ENCODE measurements at regions not wholly inside any gene's neighbourhood (a gene's known extent, or its start where the extent isn't known, plus 50 kb on each side); places are given as distances from the start of the nearest gene placed in this dataset.

DNA sequence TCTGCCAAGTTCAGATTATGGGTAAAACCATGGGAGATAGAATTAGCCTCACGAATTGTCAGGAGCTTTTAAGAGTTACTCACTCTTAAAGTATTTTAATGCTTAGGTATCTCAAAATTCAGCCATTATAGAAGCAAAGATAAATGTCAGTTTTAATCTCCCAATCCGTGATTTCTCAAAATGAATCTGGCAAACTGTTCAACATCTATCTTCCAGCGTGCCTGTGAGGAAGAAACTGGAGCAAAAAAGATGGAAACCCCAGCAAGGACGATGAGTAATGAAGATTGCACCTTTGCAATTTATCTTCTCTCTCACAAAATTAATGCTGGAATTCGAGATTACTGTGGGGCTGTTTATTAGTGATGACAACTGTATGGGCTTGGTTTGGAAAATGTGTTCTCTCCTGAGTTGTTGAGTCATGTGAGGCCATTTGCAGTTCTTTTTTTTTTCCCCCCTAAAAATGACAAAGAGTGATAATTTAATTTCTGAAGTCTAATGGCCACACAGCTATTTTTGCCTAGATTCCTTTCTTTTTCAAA, 70.5 kb downstream of the PYDC2 start:
- Histone ChIP-seq H3K9me3 (ENCODE audit: control insufficient read depth, insufficient read depth, low read depth, low read length) (peaks cover 8% of the 10 kb centered on the region), H3K27me3 (ENCODE audit: control insufficient read depth, insufficient read depth, low read length) (no peaks in the 10 kb centered on the region), H3K36me3 (ENCODE audit: control insufficient read depth, insufficient read depth, low read length) (no peaks in the 10 kb centered on the region), H3K4me3 (ENCODE audit: low read depth in 2 of 2, low read length in 2 of 2) (no peak overlapping the region), H3K27ac (ENCODE audit: low read length) (no peak overlapping the region), H3K4me1 (ENCODE audit: control insufficient read depth, insufficient read depth, low read length) (no peaks in the 10 kb centered on the region)
- intact Hi-C loops (cut with micrococcal nuclease; ENCODE audit: unreplicated experiment), result no loop called here
- TF ChIP-seq, protein P1, sequence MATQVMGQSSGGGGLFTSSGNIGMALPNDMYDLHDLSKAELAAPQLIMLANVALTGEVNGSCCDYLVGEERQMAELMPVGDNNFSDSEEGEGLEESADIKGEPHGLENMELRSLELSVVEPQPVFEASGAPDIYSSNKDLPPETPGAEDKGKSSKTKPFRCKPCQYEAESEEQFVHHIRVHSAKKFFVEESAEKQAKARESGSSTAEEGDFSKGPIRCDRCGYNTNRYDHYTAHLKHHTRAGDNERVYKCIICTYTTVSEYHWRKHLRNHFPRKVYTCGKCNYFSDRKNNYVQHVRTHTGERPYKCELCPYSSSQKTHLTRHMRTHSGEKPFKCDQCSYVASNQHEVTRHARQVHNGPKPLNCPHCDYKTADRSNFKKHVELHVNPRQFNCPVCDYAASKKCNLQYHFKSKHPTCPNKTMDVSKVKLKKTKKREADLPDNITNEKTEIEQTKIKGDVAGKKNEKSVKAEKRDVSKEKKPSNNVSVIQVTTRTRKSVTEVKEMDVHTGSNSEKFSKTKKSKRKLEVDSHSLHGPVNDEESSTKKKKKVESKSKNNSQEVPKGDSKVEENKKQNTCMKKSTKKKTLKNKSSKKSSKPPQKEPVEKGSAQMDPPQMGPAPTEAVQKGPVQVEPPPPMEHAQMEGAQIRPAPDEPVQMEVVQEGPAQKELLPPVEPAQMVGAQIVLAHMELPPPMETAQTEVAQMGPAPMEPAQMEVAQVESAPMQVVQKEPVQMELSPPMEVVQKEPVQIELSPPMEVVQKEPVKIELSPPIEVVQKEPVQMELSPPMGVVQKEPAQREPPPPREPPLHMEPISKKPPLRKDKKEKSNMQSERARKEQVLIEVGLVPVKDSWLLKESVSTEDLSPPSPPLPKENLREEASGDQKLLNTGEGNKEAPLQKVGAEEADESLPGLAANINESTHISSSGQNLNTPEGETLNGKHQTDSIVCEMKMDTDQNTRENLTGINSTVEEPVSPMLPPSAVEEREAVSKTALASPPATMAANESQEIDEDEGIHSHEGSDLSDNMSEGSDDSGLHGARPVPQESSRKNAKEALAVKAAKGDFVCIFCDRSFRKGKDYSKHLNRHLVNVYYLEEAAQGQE (IDR thresholded peaks at IDR 0.05; ENCODE audit: insufficient read depth in 1 of 2, low read depth in 2 of 2, low read length in 1 of 2), result no peak
- no peak for TF ChIP-seq SIN3A (IDR thresholded peaks at IDR 0.05; ENCODE audit: borderline replicate concordance, insufficient read depth, low read depth, low read length)
- TF ChIP-seq TCF7L2 (IDR thresholded peaks at IDR 0.05; ENCODE audit: low read depth, low read length), result no peak
- no peak for TF ChIP-seq POLR2AphosphoS5 (IDR thresholded peaks at IDR 0.05; ENCODE audit: low read depth, low read length)
- TF ChIP-seq, protein P2, sequence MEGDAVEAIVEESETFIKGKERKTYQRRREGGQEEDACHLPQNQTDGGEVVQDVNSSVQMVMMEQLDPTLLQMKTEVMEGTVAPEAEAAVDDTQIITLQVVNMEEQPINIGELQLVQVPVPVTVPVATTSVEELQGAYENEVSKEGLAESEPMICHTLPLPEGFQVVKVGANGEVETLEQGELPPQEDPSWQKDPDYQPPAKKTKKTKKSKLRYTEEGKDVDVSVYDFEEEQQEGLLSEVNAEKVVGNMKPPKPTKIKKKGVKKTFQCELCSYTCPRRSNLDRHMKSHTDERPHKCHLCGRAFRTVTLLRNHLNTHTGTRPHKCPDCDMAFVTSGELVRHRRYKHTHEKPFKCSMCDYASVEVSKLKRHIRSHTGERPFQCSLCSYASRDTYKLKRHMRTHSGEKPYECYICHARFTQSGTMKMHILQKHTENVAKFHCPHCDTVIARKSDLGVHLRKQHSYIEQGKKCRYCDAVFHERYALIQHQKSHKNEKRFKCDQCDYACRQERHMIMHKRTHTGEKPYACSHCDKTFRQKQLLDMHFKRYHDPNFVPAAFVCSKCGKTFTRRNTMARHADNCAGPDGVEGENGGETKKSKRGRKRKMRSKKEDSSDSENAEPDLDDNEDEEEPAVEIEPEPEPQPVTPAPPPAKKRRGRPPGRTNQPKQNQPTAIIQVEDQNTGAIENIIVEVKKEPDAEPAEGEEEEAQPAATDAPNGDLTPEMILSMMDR (IDR thresholded peaks at IDR 0.05), result no peak
- POLR2A ChIA-PET, result no interaction called here
- no peak for DNase-seq (ENCODE audit: low read depth, low spot score)
- in situ Hi-C loops (cut with HindIII; ENCODE audit: low pct_unique_long_range_greater_than_20kb, low sequenced_read_pairs), result no loop called here
- no TSS peak for BruUV-seq (replicated peaks)
- ATAC-seq, result no peak
- CTCF ChIA-PET, result no interaction called here

DNA sequence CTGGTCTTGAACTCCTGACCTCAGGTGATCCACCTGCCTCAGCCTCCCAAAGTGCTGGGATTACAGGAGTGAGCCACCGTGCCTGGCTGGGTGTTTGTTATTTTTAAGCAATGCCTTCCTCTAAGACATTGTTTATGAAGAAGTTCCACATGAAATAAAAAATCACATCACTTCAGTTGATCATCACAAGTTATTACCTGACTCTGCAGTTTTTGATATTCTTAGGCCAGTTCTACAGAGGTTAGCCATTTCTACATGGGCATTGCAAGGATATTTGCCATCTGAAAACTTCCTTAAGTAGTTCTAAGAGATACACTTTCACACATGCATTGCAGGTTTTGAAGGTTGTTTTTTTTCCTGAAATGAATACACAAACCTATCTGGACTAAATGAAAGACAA, 82.1 kb downstream of the PYDC2 start:
- H3K9me3 ChIP-seq (ENCODE audit: control insufficient read depth, insufficient read depth, low read depth, low read length), result no peaks in the 10 kb centered on the region; the same call in 1 of the 2 replicates
- POLR2A ChIA-PET, result no interaction called here
- no peak for ATAC-seq
- no peaks in the 10 kb centered on the region for H3K27me3 ChIP-seq (ENCODE audit: control insufficient read depth, insufficient read depth, low read length)
- in situ Hi-C loops (cut with HindIII; ENCODE audit: low pct_unique_long_range_greater_than_20kb, low sequenced_read_pairs) (no loop called here), intact Hi-C loops (cut with micrococcal nuclease; ENCODE audit: unreplicated experiment) (no loop called here)
- H3K4me1 ChIP-seq (ENCODE audit: control insufficient read depth, insufficient read depth, low read length), result no peaks in the 10 kb centered on the region
- TF ChIP-seq TCF7L2 (IDR thresholded peaks at IDR 0.05; ENCODE audit: low read depth, low read length), result no peak
- H3K27ac ChIP-seq (ENCODE audit: low read length), result no peak overlapping the region
- DNase-seq (ENCODE audit: low read depth, low spot score), result no peak
- H3K36me3 ChIP-seq (ENCODE audit: control insufficient read depth, insufficient read depth, low read length), result no peaks in the 10 kb centered on the region
- H3K4me3 ChIP-seq (ENCODE audit: low read depth in 2 of 2, low read length in 2 of 2), result no peak overlapping the region
- no TSS peak for BruUV-seq (replicated peaks)
- CTCF ChIA-PET, result no interaction called here

DNA sequence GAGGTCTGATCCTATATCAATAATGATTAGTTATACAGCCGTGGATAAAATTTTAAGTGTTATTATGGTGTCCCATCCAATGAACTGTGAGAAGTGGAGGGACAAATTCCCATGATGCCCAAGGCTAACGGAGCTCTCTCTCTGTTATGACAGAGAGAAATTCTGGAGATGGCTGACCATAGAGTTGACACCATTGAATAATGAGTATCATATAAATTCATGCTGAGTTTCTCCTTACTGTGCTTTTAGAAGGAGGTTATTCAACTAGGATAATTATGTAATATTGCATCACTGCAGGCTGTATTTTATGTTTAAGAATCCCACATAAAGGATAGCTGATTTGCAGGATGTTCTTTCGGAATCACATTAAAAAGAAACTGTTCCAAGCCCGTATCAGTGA, 82.9 kb downstream of the PYDC2 start:
- Histone ChIP-seq H3K4me3 (ENCODE audit: low read depth in 2 of 2, low read length in 2 of 2) (no peak overlapping the region), H3K27me3 (ENCODE audit: control insufficient read depth, insufficient read depth, low read length) (no peaks in the 10 kb centered on the region), H3K36me3 (ENCODE audit: control insufficient read depth, insufficient read depth, low read length) (no peaks in the 10 kb centered on the region), H3K4me1 (ENCODE audit: control insufficient read depth, insufficient read depth, low read length) (no peaks in the 10 kb centered on the region), H3K9me3 (ENCODE audit: control insufficient read depth, insufficient read depth, low read depth, low read length) (peaks cover 3% of the 10 kb centered on the region; the same call in 1 of the 2 replicates), H3K27ac (ENCODE audit: low read length) (no peak overlapping the region)
- ATAC-seq (no peak), DNase-seq (ENCODE audit: low read depth, low spot score) (no peak)
- in situ Hi-C loops (cut with HindIII; ENCODE audit: low pct_unique_long_range_greater_than_20kb, low sequenced_read_pairs), result no loop called here
- POLR2A ChIA-PET, result no interaction called here
- TF ChIP-seq, protein P2 (IDR thresholded peaks at IDR 0.05), result no peak
- TF ChIP-seq SIN3A (IDR thresholded peaks at IDR 0.05; ENCODE audit: borderline replicate concordance, insufficient read depth, low read depth, low read length) (no peak), TCF7L2 (IDR thresholded peaks at IDR 0.05; ENCODE audit: low read depth, low read length) (no peak), POLR2AphosphoS5 (IDR thresholded peaks at IDR 0.05; ENCODE audit: low read depth, low read length) (no peak)
- TF ChIP-seq, protein P1 (IDR thresholded peaks at IDR 0.05; ENCODE audit: insufficient read depth in 1 of 2, low read depth in 2 of 2, low read length in 1 of 2), result no peak
- intact Hi-C loops (cut with micrococcal nuclease; ENCODE audit: unreplicated experiment), result no loop called here
- CTCF ChIA-PET, result no interaction called here
- BruUV-seq (replicated peaks), result no TSS peak

Data from Panc1 (cell line).